HG02840 (cell line): ENCODE measurements at regions not wholly inside any gene's neighbourhood (a gene's known extent, or its start where the extent isn't known, plus 50 kb on each side); places are given as distances from the start of the nearest gene placed in this dataset.
"Not testable (repeated sequence)": the region's sequence is repeated elsewhere in the genome, so short reads cannot be mapped to it uniquely, and the experiment has no call there.

Experiments
- ATAC-seq: cut with Tn5 transposase; IDR thresholded peaks from one replicate; pipeline ENCODE4 v1.9.1; 2021; ENCODE audit warnings: mild to moderate bottlenecking, moderate library complexity, moderate number of reproducible peaks; ENCODE audit not compliant: unreplicated experiment, low FRiP score

- ATAC-seq: no peak
Observed at GRCh38 chr13:50649211-50649610, 194.3 kb downstream of the DLEU7 start.

GRCh38 chr13:50650592-50651504 is 192.6 kb downstream of the DLEU7 start:
- no peak for ATAC-seq

- no peak for ATAC-seq
Observed at GRCh38 chr13:50651922-50652321, 191.6 kb downstream of the DLEU7 start.

GRCh38 chr13:50654331-50654730 is 189.2 kb downstream of the DLEU7 start:
- no peak for ATAC-seq

- not testable (repeated sequence) for ATAC-seq
Observed at GRCh38 chr13:50661881-50662280, 181.6 kb downstream of the DLEU7 start.

- no peak for ATAC-seq
Observed at GRCh38 chr13:50664951-50665350, 178.5 kb downstream of the DLEU7 start.

GRCh38 chr13:50668049-50668448 is 175.4 kb downstream of the DLEU7 start:
- no peak for ATAC-seq

GRCh38 chr13:50668691-50669271 is 174.7 kb downstream of the DLEU7 start:
- ATAC-seq: no peak

GRCh38 chr13:50670272-50670671 is 173.2 kb downstream of the DLEU7 start:
- ATAC-seq: no peak

GRCh38 chr13:50670847-50671496 is 172.5 kb downstream of the DLEU7 start:
- ATAC-seq: no peak

GRCh38 chr13:50671497-50671850 is 172.0 kb downstream of the DLEU7 start:
- no peak for ATAC-seq

- ATAC-seq: no peak
Observed at GRCh38 chr13:50672025-50672424, 171.5 kb downstream of the DLEU7 start.

- no peak for ATAC-seq
Observed at GRCh38 chr13:50675651-50676050, 167.8 kb downstream of the DLEU7 start.

GRCh38 chr13:50676602-50677001 is 166.9 kb downstream of the DLEU7 start:
- ATAC-seq: no peak

GRCh38 chr13:50677258-50677657 is 166.2 kb downstream of the DLEU7 start:
- no peak for ATAC-seq

GRCh38 chr13:50677687-50678463 is 165.6 kb downstream of the DLEU7 start:
- ATAC-seq: no peak

- ATAC-seq: no peak
Observed at GRCh38 chr13:50678464-50679162, 164.9 kb downstream of the DLEU7 start.

- ATAC-seq: no peak
Observed at GRCh38 chr13:50679321-50679720, 164.2 kb downstream of the DLEU7 start.

GRCh38 chr13:50682002-50682401 is 161.5 kb downstream of the DLEU7 start:
- no peak for ATAC-seq

- ATAC-seq: no peak
Observed at GRCh38 chr13:50682966-50683365, 160.5 kb downstream of the DLEU7 start.
